ENCODE measurements at regions not wholly inside any gene's neighbourhood (a gene's known extent, or its start where the extent isn't known, plus 50 kb on each side); places are given as distances from the start of the nearest gene placed in this dataset.

GRCh38 chr7:18210788-18211187 lies 183.1 kb upstream of the PRPS1L1 start:
- TF ChIP-seq TCF7 (CRISPR knock-in tag; IDR thresholded peaks at IDR 0.05; ENCODE audit: low read depth) (no peak), CBFB (CRISPR knock-in tag; IDR thresholded peaks at IDR 0.05; ENCODE audit: low read depth) (no peak), KAT7 (CRISPR knock-in tag; IDR thresholded peaks at IDR 0.05; ENCODE audit: borderline replicate concordance) (no peak), ZBTB43 (CRISPR knock-in tag; IDR thresholded peaks at IDR 0.05) (no peak), ZNF317 (CRISPR knock-in tag; IDR thresholded peaks at IDR 0.05; ENCODE audit: borderline replicate concordance, low read depth) (no peak), MXD4 (CRISPR knock-in tag; IDR thresholded peaks at IDR 0.05; ENCODE audit: borderline replicate concordance) (no peak), NFATC4 (CRISPR knock-in tag; IDR thresholded peaks at IDR 0.05) (no peak)
- TF ChIP-seq, protein P1, sequence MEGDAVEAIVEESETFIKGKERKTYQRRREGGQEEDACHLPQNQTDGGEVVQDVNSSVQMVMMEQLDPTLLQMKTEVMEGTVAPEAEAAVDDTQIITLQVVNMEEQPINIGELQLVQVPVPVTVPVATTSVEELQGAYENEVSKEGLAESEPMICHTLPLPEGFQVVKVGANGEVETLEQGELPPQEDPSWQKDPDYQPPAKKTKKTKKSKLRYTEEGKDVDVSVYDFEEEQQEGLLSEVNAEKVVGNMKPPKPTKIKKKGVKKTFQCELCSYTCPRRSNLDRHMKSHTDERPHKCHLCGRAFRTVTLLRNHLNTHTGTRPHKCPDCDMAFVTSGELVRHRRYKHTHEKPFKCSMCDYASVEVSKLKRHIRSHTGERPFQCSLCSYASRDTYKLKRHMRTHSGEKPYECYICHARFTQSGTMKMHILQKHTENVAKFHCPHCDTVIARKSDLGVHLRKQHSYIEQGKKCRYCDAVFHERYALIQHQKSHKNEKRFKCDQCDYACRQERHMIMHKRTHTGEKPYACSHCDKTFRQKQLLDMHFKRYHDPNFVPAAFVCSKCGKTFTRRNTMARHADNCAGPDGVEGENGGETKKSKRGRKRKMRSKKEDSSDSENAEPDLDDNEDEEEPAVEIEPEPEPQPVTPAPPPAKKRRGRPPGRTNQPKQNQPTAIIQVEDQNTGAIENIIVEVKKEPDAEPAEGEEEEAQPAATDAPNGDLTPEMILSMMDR (IDR thresholded peaks at IDR 0.05) = no peak
